A204.1 (cell line): ENCODE measurements at regions not wholly inside any gene's neighbourhood (a gene's known extent, or its start where the extent isn't known, plus 50 kb on each side); places are given as distances from the start of the nearest gene placed in this dataset.

Source experiments
- FAIRE-seq: peaks from 2 replicates; lab custom pipeline; 2012; peaks lifted over from hg19 to GRCh38; lab: Jason Lieb, UNC

DNA sequence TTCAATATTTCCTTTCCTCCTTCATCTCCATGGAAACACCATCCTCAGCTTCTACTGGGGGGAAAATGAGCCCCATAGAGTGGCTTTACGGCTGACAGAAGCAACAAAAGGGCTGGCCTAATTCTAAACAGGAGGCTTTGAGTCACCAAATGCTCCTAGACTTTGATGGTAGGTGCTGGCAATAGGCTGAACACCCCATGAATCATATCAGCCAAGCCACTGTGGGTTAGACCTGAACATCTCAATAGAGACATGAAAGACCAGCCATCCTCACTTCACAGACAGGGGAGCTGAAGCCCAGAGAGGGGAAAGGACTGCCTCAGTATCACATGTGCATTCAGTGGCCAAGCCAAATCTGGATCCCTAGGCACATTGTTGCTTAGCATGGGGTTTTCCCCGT is 107.6 kb downstream of the AMER1 start:
- FAIRE-seq: no peak

DNA sequence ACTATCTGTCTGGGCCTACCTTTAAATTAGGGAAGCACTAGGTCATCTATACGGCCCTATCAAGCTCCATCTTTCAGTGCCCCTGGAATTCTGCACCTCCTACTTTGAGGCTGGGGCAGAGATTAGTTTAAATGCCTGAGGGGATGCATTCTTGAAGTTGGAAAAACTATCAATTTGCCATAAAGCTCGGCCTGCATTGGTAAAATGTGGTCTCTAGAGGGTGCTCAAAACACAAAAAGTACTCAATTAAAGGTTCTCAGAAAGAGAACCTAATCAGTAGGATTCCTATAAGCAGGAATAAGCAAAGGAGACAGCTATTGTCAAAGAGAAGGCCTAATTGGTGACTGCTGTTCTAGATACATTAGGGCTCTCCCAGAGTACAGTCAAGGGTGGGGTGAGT is 111.7 kb downstream of the AMER1 start:
- peak; percentile 70 for FAIRE-seq
